ENCODE measurements at regions not wholly inside any gene's neighbourhood (a gene's known extent, or its start where the extent isn't known, plus 50 kb on each side); places are given as distances from the start of the nearest gene placed in this dataset.

DNA sequence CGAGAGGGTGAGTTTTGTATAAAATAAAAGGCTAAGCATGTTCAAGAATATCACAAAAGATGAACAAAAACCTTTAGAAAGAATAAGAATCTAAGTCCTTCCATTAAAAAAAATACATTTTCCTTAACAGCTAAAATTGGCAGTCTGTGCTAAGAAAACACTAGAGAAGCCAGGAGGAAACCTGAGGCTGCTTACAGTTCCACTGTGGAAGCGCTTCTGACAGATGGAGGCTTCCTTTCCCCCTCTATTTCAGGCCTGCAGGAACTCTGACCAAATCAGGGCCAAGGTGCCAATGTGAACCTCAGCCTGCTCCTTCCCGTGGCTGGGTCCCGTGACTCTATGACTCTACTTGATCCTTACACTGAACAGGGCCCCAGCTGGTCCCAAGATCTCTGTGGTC, 108.1 kb upstream of the ARHGAP28 start:
- TF ChIP-seq EZH2 (IDR thresholded peaks at IDR 0.05) (no peak), CTCF (IDR thresholded peaks at IDR 0.05 in 2 of 3, conservative IDR thresholded peaks at IDR 0.05 in 1 of 3; ENCODE audit: borderline replicate concordance in 1 of 3, insufficient read depth in 1 of 3, low read depth in 2 of 3, low read length in 2 of 3) (no peak), POLR2AphosphoS5 (IDR thresholded peaks at IDR 0.05; ENCODE audit: low read depth, low read length) (no peak)
